HepG2 (cell line): ENCODE measurements at regions not wholly inside any gene's neighbourhood (a gene's known extent, or its start where the extent isn't known, plus 50 kb on each side); places are given as distances from the start of the nearest gene placed in this dataset.

ENCODE experiments used
- CTCF ChIP-seq: sonication (generic); formaldehyde crosslinking; IDR thresholded peaks from 2 replicates; pipeline ENCODE4 v1.5.0; 2020; ENCODE audit warnings: mild to moderate bottlenecking, missing genetic modification reagents, moderate library complexity
- FOXP1 ChIP-seq, 2 experiments: fragments of 450-650 bp in 1 of 2; IDR thresholded peaks; 2 replicates each; pipeline ENCODE4 v1.6.1; 2017 to 2018; ENCODE audit warnings: antibody characterized with exemption in 1 of 2
- GTF3A ChIP-seq: sonication (generic); formaldehyde crosslinking; conservative IDR thresholded peaks from 2 replicates; pipeline ENCODE4 v1.4.0; 2020; ENCODE audit warnings: mild to moderate bottlenecking, missing genetic modification reagents
- POLR2A ChIP-seq, 2 experiments: IDR thresholded peaks; 2 replicates each; pipeline ENCODE4 v1.6.1; 2011; ENCODE audit warnings: low read depth in 2 of 2, low read length in 2 of 2, mild to moderate bottlenecking in 1 of 2, moderate library complexity in 1 of 2; ENCODE audit not compliant: insufficient read depth in 1 of 2
- ZNF556 ChIP-seq: sonication (generic); formaldehyde crosslinking; IDR thresholded peaks from 2 replicates; pipeline ENCODE4 v1.4.0; 2020; ENCODE audit warnings: mild to moderate bottlenecking, missing genetic modification reagents, borderline replicate concordance

- TF ChIP-seq CTCF (CRISPR knock-in tag) (no peak), ZNF556 (no peak), GTF3A (CRISPR knock-in tag) (no peak), POLR2A (IDR thresholded peaks at IDR 0.05; ENCODE audit: insufficient read depth in 1 of 2, low read depth in 2 of 2, low read length in 2 of 2) (no peak), FOXP1 (IDR thresholded peaks at IDR 0.05) (no peak), FOXP1 (CRISPR knock-in tag; IDR thresholded peaks at IDR 0.05) (no peak)
These were observed 149.8 kb upstream of the NOCT start for GRCh38 chr4:138865765-138866164.
